ENCODE measurements at regions not wholly inside any gene's neighbourhood (a gene's known extent, or its start where the extent isn't known, plus 50 kb on each side); places are given as distances from the start of the nearest gene placed in this dataset.

DNA sequence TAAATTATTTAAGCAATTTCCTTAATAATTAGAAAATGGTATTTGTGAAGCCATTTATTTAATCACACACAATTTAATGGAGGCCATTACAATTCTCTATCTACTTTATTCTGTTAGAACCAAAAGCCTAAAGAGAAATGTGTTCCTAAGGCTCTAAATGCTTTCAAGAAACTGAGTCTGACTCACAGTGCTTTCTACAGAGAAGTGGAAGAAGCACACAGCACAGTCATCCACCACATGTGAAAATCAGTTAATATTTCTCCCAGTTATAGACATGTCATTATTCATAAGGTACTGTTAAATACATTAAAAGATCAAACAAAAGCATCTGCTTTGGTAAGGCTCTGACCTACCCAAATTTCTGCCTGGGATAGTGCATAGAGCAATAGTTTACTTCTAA lies 214.4 kb downstream of the ALDH8A1 start:
- TF ChIP-seq, protein P1, sequence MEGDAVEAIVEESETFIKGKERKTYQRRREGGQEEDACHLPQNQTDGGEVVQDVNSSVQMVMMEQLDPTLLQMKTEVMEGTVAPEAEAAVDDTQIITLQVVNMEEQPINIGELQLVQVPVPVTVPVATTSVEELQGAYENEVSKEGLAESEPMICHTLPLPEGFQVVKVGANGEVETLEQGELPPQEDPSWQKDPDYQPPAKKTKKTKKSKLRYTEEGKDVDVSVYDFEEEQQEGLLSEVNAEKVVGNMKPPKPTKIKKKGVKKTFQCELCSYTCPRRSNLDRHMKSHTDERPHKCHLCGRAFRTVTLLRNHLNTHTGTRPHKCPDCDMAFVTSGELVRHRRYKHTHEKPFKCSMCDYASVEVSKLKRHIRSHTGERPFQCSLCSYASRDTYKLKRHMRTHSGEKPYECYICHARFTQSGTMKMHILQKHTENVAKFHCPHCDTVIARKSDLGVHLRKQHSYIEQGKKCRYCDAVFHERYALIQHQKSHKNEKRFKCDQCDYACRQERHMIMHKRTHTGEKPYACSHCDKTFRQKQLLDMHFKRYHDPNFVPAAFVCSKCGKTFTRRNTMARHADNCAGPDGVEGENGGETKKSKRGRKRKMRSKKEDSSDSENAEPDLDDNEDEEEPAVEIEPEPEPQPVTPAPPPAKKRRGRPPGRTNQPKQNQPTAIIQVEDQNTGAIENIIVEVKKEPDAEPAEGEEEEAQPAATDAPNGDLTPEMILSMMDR (IDR thresholded peaks at IDR 0.05) = no peak
- TF ChIP-seq POLR2A (IDR thresholded peaks at IDR 0.05) = no peak
